HG03060 (cell line): ENCODE measurements at regions not wholly inside any gene's neighbourhood (a gene's known extent, or its start where the extent isn't known, plus 50 kb on each side); places are given as distances from the start of the nearest gene placed in this dataset.
"Not testable (repeated sequence)": the region's sequence is repeated elsewhere in the genome, so short reads cannot be mapped to it uniquely, and the experiment has no call there.

Experiments
- ATAC-seq: cut with Tn5 transposase; IDR thresholded peaks from one replicate; pipeline ENCODE4 v1.9.1; 2021; ENCODE audit warnings: low read depth, moderate number of reproducible peaks; ENCODE audit not compliant: unreplicated experiment

DNA sequence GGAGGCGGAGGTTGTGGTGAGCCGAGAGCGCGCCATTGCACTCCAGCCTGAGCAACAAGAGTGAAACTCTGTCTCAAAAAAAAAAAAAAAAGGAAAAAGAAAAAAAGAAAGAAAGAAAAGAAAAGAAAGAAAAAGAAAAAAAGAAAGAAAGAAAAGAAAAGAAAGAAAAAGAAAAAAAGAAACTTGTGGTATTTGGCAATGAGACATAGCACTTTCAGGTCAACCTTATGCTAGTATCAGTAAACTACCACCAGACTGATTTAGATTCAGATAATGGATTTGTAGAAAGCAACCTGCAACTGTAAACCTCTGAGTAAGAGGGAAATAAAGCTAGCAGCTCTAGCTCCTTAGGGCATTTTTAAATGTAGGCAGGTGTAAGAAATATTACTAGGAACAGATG, 144.0 kb upstream of the ZNF608 start:
- not testable (repeated sequence) for ATAC-seq

DNA sequence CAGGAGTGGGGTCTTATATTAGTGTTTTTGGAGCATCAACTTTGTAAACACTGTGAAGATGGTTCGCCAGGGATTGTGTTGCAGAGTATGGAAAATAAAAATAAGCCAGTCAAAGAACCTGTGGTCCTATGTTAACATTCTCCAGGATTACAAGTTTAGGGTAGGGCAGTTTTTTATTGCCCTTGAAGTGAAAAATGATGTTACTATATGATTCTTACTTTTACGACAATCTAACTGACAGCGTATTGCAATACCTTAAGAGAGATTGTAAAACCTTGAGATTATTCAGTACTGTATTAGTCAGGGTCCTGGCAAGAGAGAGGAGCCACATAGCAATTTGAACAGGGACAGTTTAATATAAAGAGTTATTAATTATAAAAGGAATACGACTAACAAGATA, 144.7 kb upstream of the ZNF608 start:
- ATAC-seq: no peak

DNA sequence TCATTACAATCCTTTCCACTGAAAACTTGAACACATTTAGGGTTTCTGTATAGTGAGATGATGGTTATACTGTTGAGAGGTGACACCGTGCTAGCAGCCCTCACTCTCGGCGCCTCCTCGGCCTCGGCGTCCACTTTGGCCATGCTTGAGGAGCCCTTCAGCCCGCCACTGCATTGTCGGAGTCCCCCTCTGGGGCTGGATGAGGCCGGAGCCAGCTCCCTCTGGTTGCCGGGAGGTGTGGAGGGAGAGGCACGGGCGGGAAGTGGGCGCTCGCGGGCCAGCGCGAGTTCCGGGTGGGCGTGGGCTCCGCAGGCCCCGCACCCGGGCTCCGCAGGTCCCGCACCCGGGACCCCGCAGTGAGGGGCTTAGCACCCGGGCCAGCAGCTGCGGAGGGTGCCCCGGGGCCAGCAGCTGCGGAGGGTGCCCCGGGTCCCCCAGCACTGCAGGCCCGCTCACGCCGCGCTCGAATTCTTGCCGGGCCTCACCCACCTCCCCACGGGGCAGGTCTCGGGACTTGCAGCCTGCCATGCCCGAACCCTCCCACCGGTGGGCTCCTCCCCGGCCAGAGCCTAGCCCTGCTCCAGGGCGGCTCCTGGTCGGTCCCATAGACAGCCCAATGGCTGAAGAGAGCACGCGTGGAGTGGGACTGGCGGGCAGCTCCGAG, 145.9 kb upstream of the ZNF608 start:
- no peak for ATAC-seq

DNA sequence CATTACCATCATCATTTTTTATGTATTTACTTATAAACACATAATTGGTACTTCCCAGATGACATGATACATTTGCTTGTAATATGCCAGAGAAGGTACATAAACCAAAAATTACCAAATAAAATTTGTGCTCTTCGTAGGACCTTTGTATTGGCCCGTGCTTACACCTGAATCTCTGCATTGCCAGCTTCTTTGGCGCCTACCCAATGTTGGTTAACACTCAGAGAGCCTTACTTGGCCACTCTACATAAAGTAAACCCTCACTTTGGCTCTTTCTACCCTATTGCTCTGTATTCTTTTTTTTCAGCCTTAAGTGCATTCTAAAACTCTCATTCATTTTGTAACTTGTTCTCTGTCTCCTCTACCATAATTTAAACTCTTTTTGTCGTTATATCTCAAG, 148.1 kb upstream of the ZNF608 start:
- ATAC-seq: no peak

DNA sequence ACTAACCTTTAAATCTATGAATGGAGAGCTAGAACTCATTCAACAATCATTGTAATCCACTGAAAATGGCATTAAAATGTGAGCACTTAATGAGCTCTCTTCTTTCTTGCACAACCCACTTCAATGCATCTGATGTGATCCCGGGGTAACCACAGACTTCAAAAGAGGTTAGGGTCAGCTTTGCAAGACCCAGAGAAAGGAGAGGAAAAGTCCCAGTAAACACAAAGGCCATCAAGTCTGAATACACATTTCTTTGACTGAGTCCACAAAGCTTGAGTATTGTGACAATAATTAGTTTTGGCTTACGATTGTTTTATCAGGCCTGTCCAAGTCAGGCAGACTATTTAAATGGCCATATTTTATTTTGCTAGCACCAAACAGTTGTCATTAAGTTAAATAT, 148.8 kb upstream of the ZNF608 start:
- ATAC-seq: no peak

DNA sequence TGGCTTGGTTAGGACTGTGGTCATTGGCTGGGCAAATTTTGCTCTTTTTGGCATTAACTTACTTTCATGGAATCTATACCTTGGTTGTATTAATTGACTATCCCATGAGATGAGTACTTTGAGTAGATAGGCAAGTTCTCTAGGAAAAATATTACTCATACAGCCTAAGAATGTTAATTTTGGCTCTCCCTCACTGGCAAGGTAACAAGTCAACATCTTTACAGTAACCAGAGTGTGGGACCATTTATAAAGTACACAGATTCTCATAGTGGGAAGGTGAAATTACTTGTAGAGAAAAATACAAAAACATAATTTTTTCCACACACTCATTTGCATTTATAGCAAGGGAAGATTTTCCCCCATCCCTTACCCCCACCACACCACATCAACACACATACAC, 154.6 kb upstream of the ZNF608 start:
- no peak for ATAC-seq

DNA sequence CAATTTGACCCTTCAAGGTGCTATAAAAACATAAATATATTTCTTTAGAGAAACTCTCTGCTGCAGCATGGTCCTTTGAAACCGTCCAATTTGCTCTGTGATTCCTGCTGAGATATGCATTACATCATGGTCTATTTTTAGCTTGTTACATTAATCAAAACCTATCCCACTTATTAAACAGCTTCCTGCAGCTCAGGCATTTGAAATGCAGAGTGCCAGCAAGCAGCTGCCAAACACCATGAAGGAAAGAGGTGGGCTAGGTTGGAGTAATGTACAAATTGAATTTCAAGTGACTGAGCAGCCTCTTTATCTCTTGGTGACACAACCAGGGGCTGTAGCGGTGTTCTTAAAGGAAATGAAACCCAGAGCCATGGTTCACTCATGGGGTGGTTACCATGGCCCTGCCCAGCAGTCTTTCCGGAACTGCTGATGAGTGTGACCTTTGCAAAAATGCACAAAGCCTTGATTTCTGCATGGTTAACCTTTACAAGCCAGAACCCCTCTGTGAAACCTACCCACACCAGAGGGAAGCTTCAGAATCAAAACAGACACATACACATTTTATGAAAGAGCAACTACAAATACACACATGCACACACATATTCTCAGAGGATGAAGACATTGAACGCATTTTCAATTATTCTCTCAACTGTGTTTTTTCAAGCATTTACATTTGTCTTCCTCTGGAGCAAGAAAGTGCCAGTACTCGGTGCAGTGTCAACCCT, 155.8 kb upstream of the ZNF608 start:
- ATAC-seq: peak; percentile 96

DNA sequence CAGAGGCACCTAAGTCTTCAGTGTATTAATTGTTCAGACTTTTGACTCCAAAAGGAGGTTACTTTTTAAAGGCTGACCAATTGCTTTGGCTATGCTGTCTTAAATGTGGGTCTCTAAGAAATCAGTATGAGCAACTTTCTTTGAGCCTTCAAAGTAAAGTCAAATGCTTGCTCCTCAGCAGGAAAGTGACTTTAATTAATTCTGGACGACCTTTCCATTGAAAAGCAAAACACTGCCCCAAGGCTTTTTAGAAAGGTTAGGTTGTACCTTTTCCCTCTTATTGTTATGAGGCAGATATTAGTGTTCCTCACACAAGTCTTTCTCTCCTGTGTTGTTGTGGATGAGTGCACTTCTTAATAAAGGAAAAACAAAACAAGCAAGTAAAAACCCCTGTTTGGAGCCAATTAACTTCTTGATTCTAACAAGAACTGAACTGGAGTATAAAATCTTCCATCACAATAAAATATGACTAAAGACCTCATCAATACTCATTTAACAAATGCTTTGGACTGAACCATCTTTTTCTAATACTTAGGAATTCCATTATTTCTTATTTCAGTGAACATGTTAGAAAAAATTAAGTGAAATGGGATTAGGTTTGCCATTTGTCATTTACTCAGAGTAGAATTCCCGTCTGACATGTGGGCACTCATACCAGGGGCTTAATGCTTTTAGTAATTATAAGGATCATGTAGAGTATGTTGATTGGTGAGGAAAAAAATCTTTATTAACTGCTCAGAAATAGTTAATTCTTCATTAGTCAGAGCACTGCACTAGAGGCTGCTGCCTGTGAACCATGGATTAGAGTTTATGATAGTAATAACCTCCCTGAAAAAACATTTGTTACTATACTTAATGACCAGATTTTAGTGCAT, 159.1 kb upstream of the ZNF608 start:
- no peak for ATAC-seq

DNA sequence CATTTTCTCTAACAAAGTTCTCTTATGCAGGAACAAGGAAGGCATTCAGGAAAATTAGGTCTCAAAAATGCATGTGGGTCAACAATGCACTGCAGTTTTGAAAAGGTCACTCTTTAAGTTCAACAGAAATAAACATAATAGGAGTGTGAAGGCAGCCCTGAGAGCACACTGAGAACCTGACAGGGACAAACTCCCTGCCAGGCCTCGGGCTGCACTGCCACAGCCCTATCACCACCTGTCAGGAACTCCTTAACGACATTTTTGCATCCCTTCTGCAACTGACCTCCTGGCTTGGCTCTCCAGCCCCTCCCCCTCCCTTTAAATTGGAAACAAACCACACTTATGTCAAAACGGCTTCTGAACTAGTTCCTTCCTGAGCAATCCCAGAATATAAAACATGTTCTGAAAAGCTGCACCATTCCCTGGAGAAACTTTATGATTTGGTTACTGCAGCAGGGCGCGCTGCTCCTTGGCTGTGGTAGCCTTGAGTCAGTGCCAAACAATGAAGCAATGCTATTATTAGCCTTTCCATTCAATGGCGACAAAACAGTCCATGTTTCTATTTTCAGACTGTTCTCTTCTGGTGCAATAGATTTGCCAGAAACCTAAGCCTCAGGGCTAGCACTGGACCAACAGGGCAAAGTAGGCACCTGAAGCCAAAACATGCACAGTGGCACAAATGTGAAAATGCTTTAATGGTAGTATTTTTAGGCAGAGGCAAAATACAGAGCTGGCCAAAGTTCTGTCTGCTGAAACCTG, 160.1 kb upstream of the ZNF608 start:
- no peak for ATAC-seq

DNA sequence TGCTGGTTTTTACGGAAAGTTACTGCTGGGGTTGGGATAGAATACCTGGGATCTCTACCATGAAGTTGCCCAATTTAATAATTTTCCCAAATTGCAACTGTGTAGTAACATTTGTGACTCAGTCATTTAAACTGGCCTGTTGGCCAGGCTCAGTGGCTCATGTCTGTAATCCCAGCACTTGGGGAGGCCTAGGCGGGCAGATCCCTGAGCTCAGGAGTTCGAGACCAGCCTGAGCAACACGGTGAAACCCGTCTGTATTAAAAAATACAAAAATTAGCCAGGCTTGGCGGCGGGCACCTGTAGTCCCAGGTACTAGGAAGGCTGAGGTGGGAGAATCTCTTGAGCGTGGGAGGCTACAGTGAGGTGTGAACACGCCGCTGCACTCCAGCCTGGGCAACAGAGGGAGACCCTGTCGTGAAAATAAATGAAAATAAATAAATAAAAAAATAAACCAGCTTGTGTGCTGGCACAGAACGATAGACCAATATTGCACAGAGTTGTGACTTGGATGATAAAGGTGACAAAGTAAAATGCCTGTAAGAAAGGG, 160.7 kb upstream of the ZNF608 start:
- no peak for ATAC-seq

DNA sequence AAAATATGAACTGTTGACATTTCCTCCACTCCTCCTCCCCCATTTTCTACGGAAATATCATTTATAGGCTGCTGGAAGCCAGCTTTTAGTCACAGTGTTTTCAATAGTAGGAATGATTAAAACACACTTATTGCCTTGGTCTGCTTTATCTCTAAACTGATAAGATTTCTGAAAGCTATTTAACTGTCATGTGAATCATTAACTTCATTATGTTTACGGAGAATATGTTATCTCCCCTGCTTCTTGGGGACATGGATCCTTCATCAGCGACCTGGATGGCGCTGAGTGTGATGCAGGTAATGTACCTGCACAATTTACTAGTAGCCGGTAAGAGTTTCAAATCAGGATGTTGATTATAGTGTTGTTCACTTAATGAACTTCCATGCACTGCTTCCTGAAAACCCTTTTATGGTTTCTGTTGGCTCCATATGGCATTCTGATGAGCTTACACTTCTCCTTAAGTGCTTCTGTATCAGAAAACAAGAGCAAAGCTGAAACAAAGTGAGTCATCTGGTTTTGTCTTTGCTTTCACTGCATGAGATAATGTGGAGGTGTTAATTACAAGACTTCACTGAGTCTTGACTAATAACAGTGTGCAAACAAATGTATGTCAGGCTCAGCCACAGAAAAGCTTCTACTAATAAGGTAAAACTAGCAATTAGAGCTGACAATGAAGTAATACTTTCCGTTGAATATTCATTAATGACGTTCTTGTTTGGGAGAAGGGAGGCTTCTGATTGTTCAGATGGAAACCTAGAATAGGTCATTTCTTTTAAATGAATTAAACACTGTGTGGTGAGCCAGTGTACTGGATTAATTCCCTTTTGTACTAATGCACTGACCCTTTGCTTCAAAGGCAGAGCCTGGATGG, 162.4 kb upstream of the ZNF608 start:
- peak; percentile 62 for ATAC-seq

DNA sequence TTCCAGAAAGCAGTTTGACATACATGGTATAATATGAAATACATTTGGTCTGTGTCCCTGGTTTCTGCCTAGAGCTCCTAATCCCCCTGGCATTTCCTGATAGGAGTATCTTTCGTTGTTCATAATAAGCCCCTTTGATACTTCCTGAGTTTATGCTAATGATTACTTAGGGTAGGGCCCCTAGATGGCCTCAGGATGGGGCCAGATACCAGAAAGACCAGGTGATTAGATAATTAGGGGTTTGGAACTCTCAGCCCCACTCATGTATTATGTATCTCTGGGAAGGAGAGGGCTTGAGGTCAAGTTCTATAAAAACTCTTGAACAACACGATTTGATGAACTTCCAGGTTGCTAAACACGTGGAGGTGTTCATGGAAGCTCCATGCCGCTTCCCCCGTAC, 163.3 kb upstream of the ZNF608 start:
- no peak for ATAC-seq

DNA sequence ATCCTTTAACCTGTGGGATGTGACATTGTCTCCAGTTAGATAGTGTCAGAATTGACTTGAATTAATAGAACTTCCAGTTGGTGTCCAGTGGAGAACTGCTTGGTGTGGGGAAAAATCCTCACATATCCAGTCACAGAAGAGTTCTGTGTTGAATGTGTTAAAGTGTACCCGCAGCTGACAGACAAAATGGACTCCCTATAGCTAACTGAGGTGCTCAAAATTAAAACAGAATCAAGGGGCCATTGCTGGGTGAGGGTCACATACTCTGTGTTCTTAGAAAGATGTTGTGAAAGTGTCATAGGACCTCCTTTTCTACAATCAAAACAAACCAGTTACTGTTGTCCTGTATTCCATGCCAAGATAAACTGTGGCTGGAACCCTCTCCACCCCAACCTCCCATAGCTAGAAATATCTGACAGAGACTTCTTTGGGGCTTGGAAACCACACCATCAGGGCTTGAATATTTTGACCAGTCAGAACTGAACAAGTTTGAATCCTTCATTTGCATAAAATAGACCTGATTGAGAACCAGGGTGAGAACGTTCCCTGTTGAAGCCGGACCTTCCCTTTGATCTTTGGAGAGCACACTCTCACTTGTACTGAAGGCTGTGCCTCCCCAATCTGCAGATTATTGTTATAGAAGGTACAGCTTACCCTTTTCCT, 164.0 kb upstream of the ZNF608 start:
- no peak for ATAC-seq

DNA sequence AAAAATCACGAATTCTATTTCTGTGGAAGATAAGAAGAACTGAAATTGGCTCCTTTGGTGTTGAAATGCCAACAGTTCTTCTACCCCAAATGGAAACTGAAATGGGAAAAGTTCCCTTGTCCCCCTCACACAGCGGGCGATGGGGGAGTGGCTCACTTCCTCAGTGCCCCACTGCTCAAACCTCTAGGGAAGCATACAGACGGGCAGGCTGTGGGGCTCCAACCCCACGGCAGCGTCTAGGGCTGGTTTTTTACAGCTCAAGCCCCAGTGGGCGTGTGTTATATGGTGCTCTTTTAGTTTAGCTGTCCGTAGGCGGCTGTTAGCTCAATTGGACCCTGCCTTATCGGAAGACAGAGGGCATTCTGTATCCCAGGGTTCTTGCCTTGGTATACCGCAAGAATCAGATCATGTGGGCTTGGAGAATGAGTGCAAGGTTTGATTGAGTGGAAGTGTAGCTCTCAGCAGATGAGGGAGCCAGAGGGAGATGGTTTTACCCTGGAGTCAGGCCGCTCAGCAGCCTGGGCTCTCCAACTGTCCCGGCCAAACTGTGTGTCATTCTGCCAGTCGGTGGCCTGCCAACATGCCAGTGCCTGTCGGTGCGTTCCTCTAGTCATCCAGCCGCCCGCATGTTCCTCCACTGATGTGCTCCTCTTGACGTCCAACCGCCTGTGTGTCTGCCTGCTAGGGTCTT, 166.3 kb upstream of the ZNF608 start:
- no peak for ATAC-seq

DNA sequence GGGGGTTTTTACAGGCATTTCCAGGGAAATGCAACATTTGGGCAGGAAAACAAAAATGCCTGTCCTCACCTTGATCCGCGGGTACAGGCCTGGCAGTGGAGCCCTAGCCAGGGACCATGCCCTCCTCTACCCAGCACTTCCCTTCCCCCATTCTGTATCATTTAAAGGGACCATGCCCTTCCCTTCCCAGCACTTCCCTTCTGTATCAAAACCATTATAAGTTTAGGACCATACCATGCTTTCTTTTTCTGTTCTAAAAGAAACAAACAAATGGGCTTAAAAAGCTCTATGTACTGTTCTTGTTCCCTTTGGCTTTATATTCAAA, 166.9 kb upstream of the ZNF608 start:
- no peak for ATAC-seq

DNA sequence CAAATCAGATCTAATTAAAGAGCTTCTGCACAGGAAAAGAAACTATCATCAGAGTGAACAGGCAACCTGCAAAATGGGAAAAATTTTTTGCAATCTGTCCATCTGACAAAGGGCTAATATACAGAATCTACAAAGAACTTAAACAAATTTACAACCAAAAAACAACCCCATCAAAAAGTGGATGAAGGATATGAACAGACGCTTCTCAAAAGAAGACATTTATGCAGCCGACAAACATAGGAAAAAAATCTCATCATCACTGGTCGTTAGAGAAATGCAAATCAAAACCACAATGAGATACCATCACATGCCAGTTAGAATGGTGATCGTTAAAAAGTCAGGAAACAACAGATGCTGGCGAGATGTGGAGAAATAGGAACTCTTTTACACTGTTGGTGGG, 169.9 kb upstream of the ZNF608 start:
- ATAC-seq: not testable (repeated sequence)

DNA sequence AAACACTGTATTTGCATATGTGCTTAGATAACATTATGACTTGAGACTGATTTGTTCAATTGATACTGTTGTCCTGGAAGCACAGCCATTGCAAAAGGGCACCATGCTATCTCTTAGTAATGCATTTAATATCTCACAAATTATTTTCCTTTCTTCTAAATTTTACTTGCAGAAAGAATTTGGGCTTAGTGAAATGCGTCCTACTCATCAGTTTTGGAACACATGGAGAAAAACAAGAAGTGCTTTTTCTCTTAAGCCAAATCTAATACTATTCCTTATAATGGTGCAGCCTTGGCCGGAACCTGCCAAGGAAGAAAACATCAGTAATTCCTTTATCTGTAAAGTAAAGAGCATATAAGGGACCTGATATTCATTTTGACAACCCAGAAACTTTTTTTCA, 172.2 kb upstream of the ZNF608 start:
- ATAC-seq: no peak

DNA sequence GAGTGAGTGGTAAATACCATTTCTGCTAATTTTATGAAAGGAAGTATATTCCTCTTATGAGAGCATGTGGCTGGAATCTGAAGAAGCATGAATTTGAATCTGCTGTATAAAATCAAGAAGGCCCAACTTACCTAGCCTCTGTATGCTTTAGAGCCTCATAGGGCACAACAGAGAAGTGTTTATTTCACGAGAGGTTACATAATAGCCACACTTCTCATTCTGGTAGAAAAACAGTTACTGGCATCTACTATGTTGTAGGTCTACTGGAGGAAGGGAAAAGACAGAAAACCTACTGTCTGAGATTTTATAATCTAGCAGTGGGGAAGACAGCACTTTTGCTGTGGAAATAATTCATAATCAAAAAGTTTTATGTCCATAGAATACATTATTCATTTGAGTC, 172.6 kb upstream of the ZNF608 start:
- no peak for ATAC-seq
